DMS 273 treated with DMSO at 0.1 percent for 48 hours (cell line): ENCODE measurements at regions not wholly inside any gene's neighbourhood (a gene's known extent, or its start where the extent isn't known, plus 50 kb on each side); places are given as distances from the start of the nearest gene placed in this dataset.
"Not testable (repeated sequence)": the region's sequence is repeated elsewhere in the genome, so short reads cannot be mapped to it uniquely, and the experiment has no call there.

ENCODE experiments used
- DNase-seq: peaks from one replicate; lab custom pipeline; 2025; lab: John Stamatoyannopoulos, UW

GRCh38 chr6:159594106-159594749 is 98.8 kb downstream of the SOD2 start:
- no peak for DNase-seq

GRCh38 chr6:159590835-159591234 is 102.2 kb downstream of the SOD2 start:
- no peak for DNase-seq

GRCh38 chr6:159586684-159587083 is 106.4 kb downstream of the SOD2 start:
- no peak for DNase-seq

GRCh38 chr6:159582736-159583135 is 110.3 kb downstream of the SOD2 start:
- DNase-seq, result no peak

- no peak for DNase-seq
Observed at GRCh38 chr6:159578629-159579028, 114.4 kb downstream of the SOD2 start.

- no peak for DNase-seq
Observed at GRCh38 chr6:159577564-159577963, 115.5 kb downstream of the SOD2 start.

- no peak for DNase-seq
Observed at GRCh38 chr6:159572439-159573110, 120.5 kb downstream of the SOD2 start.

GRCh38 chr6:159565181-159565710 is 127.8 kb downstream of the SOD2 start:
- peak; percentile 0 for DNase-seq

- no peak for DNase-seq
Observed at GRCh38 chr6:159564456-159564855, 128.6 kb downstream of the SOD2 start.

- no peak for DNase-seq
Observed at GRCh38 chr6:159557031-159557430, 136.0 kb downstream of the SOD2 start.

- no peak for DNase-seq
Observed at GRCh38 chr6:159555082-159555875, 137.8 kb downstream of the SOD2 start.

- no peak for DNase-seq
Observed at GRCh38 chr6:159541296-159541695, 151.7 kb downstream of the SOD2 start.

- DNase-seq, result peak; percentile 9
Observed at GRCh38 chr6:159540883-159541282, 152.2 kb downstream of the SOD2 start.

GRCh38 chr6:159540152-159540551 is 152.9 kb downstream of the SOD2 start:
- DNase-seq, result no peak

- not testable (repeated sequence) for DNase-seq
Observed at GRCh38 chr6:159538031-159538430, 155.0 kb downstream of the SOD2 start.

GRCh38 chr6:159535656-159536350 is 157.2 kb downstream of the SOD2 start:
- no peak for DNase-seq

- DNase-seq, result no peak
Observed at GRCh38 chr6:159533568-159533967, 159.5 kb downstream of the SOD2 start.

- no peak for DNase-seq
Observed at GRCh38 chr6:159533016-159533415, 160.0 kb downstream of the SOD2 start.

GRCh38 chr6:159532155-159532554 is 160.9 kb downstream of the SOD2 start:
- DNase-seq, result no peak

GRCh38 chr6:159529934-159530333 is 163.1 kb downstream of the SOD2 start:
- DNase-seq, result no peak

GRCh38 chr6:159527351-159527750 is 165.7 kb downstream of the SOD2 start:
- DNase-seq, result no peak

GRCh38 chr6:159525445-159526025 is 167.5 kb downstream of the SOD2 start:
- DNase-seq, result no peak
